H1 (cell line): ENCODE measurements at regions not wholly inside any gene's neighbourhood (a gene's known extent, or its start where the extent isn't known, plus 50 kb on each side); places are given as distances from the start of the nearest gene placed in this dataset.

Source experiments
- CTCF ChIA-PET: fragments of 300-600 bp; sonication (Branson Sonifier 250); formaldehyde crosslinking; loops from one replicate; lab custom pipeline; 2021; ENCODE audit not compliant: partially characterized antibody; lab: Charles Lee
- POLR2A ChIA-PET: fragments of 300-600 bp; sonication (Branson Sonifier 250); formaldehyde crosslinking; loops from one replicate; lab custom pipeline; 2021; ENCODE audit warnings: inconsistent platforms; ENCODE audit not compliant: partially characterized antibody; lab: Charles Lee
- DNase-seq, 2 experiments: peaks; one replicate each; pipeline versions ENCODE4 v3.0.0 to v3.0.0-alpha.2; 2010 to 2022; ENCODE audit warnings: low spot score in 2 of 2, low read depth in 1 of 2, mixed read lengths in 1 of 2
- FAIRE-seq: peaks from 2 replicates; lab custom pipeline; 2011; peaks lifted over from hg19 to GRCh38; lab: Jason Lieb, UNC
- H2AFZ ChIP-seq: 2 replicates; pipeline ENCODE4 v1.8.1; 2012; ENCODE audit warnings: low read length, inconsistent platforms
- H2AK5ac ChIP-seq: 2 replicates; pipeline ENCODE4 v1.6.1; 2013; ENCODE audit warnings: low read depth, low read length
- H2BK120ac ChIP-seq: replicated peaks from 2 replicates; pipeline ENCODE3; 2013; ENCODE audit warnings: low read depth, low read length, inconsistent platforms
- H2BK12ac ChIP-seq: 2 replicates; pipeline ENCODE4 v1.6.1; 2013; ENCODE audit warnings: low read depth, low read length
- H2BK15ac ChIP-seq: 2 replicates; pipeline ENCODE4 v1.6.1; 2013; ENCODE audit warnings: low read length
- H2BK20ac ChIP-seq: 2 replicates; pipeline ENCODE4 v1.6.1; 2013; ENCODE audit warnings: low read length
- H2BK5ac ChIP-seq: 2 replicates; pipeline ENCODE4 v1.6.1; 2013; ENCODE audit warnings: low read depth, low read length
- H3K14ac ChIP-seq: 2 replicates; pipeline ENCODE4 v1.6.1; 2013; ENCODE audit warnings: inconsistent platforms; ENCODE audit not compliant: insufficient read length
- H3K18ac ChIP-seq: 2 replicates; pipeline ENCODE4 v1.6.1; 2013; ENCODE audit warnings: low read length; ENCODE audit errors: extremely low read depth
- H3K23ac ChIP-seq: 2 replicates; pipeline ENCODE4 v1.6.1; 2013; ENCODE audit warnings: inconsistent platforms; ENCODE audit not compliant: insufficient read length
- H3K23me2 ChIP-seq: 2 replicates; pipeline ENCODE4 v1.6.1; 2013; ENCODE audit warnings: low read depth, low read length
- H3K27ac ChIP-seq: 2 replicates; pipeline ENCODE4 v1.6.1; 2011; ENCODE audit warnings: low read depth, low read length, inconsistent platforms
- H3K27me3 ChIP-seq, 4 experiments: replicated peaks in 1 of 4; 1 replicate in 1 of 4; 2 replicates in 3 of 4; pipeline versions ENCODE4 v1.6.1 to v1.8.1; 2011 to 2013; ENCODE audit warnings: low read length in 3 of 4, mild to moderate bottlenecking in 3 of 4, inconsistent platforms in 2 of 4, mixed read lengths in 2 of 4, moderate library complexity in 1 of 4; ENCODE audit not compliant: control insufficient read depth in 3 of 4, insufficient read depth in 3 of 4; ENCODE audit errors: extremely low read depth in 1 of 4
- H3K36me3 ChIP-seq, 4 experiments: 2 replicates each; pipeline versions ENCODE4 v1.6.1 to v1.8.1; 2011 to 2013; ENCODE audit warnings: mild to moderate bottlenecking in 4 of 4, low read length in 3 of 4, moderate library complexity in 2 of 4, control low read depth in 1 of 4, inconsistent platforms in 1 of 4; ENCODE audit not compliant: insufficient read depth in 4 of 4, control insufficient read depth in 2 of 4
- H3K4ac ChIP-seq: replicated peaks from 2 replicates; pipeline ENCODE3; 2013; ENCODE audit warnings: low read length, low read depth, mixed read lengths, inconsistent platforms; ENCODE audit not compliant: insufficient read length
- H3K4me1 ChIP-seq, 4 experiments: replicated peaks in 1 of 4; 1 replicate in 1 of 4; 2 replicates in 3 of 4; pipeline versions ENCODE4 v1.6.1 to v1.8.1; 2011 to 2013; ENCODE audit warnings: low read length in 3 of 4, inconsistent platforms in 2 of 4, mixed read lengths in 1 of 4; ENCODE audit not compliant: insufficient read depth in 4 of 4, control insufficient read depth in 3 of 4
- H3K4me2 ChIP-seq, 2 experiments: 2 replicates each; pipeline versions ENCODE4 v1.6.1 to v1.8.1; 2011 to 2013; ENCODE audit warnings: low read depth in 2 of 2, low read length in 2 of 2, control low read depth in 1 of 2, inconsistent platforms in 1 of 2, mild to moderate bottlenecking in 1 of 2; ENCODE audit not compliant: insufficient read depth in 1 of 2
- H3K4me3 ChIP-seq, 4 experiments: fragments of 200-600, 300-600 bp in 1 of 4; sonication (generic), shearing (Covaris generic), sonication (Bioruptor Twin) in 1 of 4; 2 replicates each; pipeline versions ENCODE4 v1.5.1 to v1.8.1; 2011 to 2016; ENCODE audit warnings: low read length in 4 of 4, low read depth in 3 of 4, control low read depth in 2 of 4, inconsistent platforms in 2 of 4, mild to moderate bottlenecking in 2 of 4, mixed read lengths in 1 of 4, moderate library complexity in 1 of 4; ENCODE audit not compliant: insufficient read depth in 2 of 4; ENCODE audit errors: extremely low read depth in 1 of 4
- H3K56ac ChIP-seq: replicated peaks from 2 replicates; pipeline ENCODE3; 2013; ENCODE audit warnings: low read depth, mild to moderate bottlenecking, mixed read lengths, low read length, inconsistent platforms; ENCODE audit not compliant: insufficient read length
- H3K79me1 ChIP-seq: 2 replicates; pipeline ENCODE4 v1.6.1; 2013; ENCODE audit warnings: low read depth, low read length, control low read depth
- H3K79me2 ChIP-seq, 2 experiments: 2 replicates each; pipeline versions ENCODE4 v1.6.1 to v1.8.1; 2012 to 2013; ENCODE audit warnings: low read length in 2 of 2, mild to moderate bottlenecking in 2 of 2, inconsistent platforms in 1 of 2; ENCODE audit not compliant: insufficient read depth in 2 of 2, control insufficient read depth in 1 of 2
- H3K9ac ChIP-seq, 4 experiments: replicated peaks in 1 of 4; 1 replicate in 1 of 4; 2 replicates in 3 of 4; pipeline versions ENCODE4 v1.6.1 to v1.8.1; 2011 to 2013; ENCODE audit warnings: low read depth in 3 of 4, low read length in 3 of 4, control low read depth in 2 of 4, mild to moderate bottlenecking in 2 of 4, moderate library complexity in 2 of 4, inconsistent platforms in 1 of 4; ENCODE audit errors: extremely low read depth in 1 of 4
- H3K9me3 ChIP-seq, 2 experiments: 2 replicates each; pipeline versions ENCODE4 v1.6.1 to v1.8.1; 2012 to 2013; ENCODE audit warnings: mild to moderate bottlenecking in 2 of 2, moderate library complexity in 2 of 2, control low read depth in 1 of 2, inconsistent platforms in 1 of 2, low read depth in 1 of 2, low read length in 1 of 2, mixed read lengths in 1 of 2; ENCODE audit not compliant: insufficient read depth in 2 of 2
- H4K20me1 ChIP-seq, 2 experiments: replicated peaks in 1 of 2; 2 replicates each; pipeline versions ENCODE3 to v1.8.1; 2011 to 2013; ENCODE audit warnings: inconsistent platforms in 2 of 2, low read length in 2 of 2, mild to moderate bottlenecking in 1 of 2; ENCODE audit not compliant: insufficient read depth in 2 of 2, control insufficient read depth in 1 of 2
- H4K5ac ChIP-seq: 2 replicates; pipeline ENCODE4 v1.6.1; 2013; ENCODE audit warnings: low read length, low read depth, mixed read lengths, inconsistent platforms; ENCODE audit not compliant: insufficient read length
- H4K8ac ChIP-seq: 2 replicates; pipeline ENCODE4 v1.8.0; 2013; ENCODE audit warnings: mild to moderate bottlenecking, moderate library complexity, low read length, inconsistent platforms; ENCODE audit not compliant: insufficient read depth; ENCODE audit errors: extremely low read depth
- H4K91ac ChIP-seq: replicated peaks from 2 replicates; pipeline ENCODE3; 2013; ENCODE audit warnings: low read length, mixed read lengths, inconsistent platforms; ENCODE audit not compliant: insufficient read length
- ATF2 ChIP-seq: IDR thresholded peaks from 2 replicates; pipeline ENCODE4 v1.6.1; 2012; ENCODE audit warnings: low read length, inconsistent platforms
- CEBPB ChIP-seq: IDR thresholded peaks from 2 replicates; pipeline ENCODE4 v1.6.1; 2012; ENCODE audit warnings: low read depth, low read length
- HDAC2 ChIP-seq, 2 experiments: fragments of 300-600 bp in 1 of 2; sonication (generic) in 1 of 2; IDR thresholded peaks; 2 replicates each; pipeline ENCODE4 v1.6.1; 2011 to 2012; ENCODE audit warnings: low read depth in 2 of 2, low read length in 2 of 2, mild to moderate bottlenecking in 2 of 2, moderate library complexity in 2 of 2, borderline replicate concordance in 1 of 2, inconsistent platforms in 1 of 2
- MAX ChIP-seq: IDR thresholded peaks from 2 replicates; pipeline ENCODE4 v1.6.1; 2012; ENCODE audit warnings: inconsistent platforms
- RFX5 ChIP-seq: IDR thresholded peaks from 2 replicates; pipeline ENCODE4 v1.6.1; 2011; ENCODE audit warnings: low read depth, low read length, improper control_type of control experiment, borderline replicate concordance
- RXRA ChIP-seq: IDR thresholded peaks from 2 replicates; pipeline ENCODE4 v1.6.1; 2011; ENCODE audit warnings: low read depth, mild to moderate bottlenecking, low read length, moderate library complexity; ENCODE audit not compliant: insufficient read depth
- TAF7 ChIP-seq: optimal IDR thresholded peaks from 2 replicates; pipeline ENCODE3; 2011; ENCODE audit warnings: low read depth, mild to moderate bottlenecking, inconsistent platforms, low read length, moderate library complexity, borderline replicate concordance
- TCF12 ChIP-seq: IDR thresholded peaks from 2 replicates; pipeline ENCODE4 v1.6.1; 2011; ENCODE audit warnings: low read depth, mild to moderate bottlenecking, low read length
- WGBS, 2 experiments: shearing (Covaris generic) in 1 of 2; methylation state at CpG; one replicate each; pipeline versions ENCODE4 v1.1.6 to v1.1.7; 2013 to 2015; ENCODE audit warnings: low lambda C conversion rate in 2 of 2, mixed read lengths in 2 of 2, inconsistent platforms in 1 of 2, low coverage in 1 of 2, missing lambda C conversion rate in 1 of 2; ENCODE audit not compliant: insufficient replicate concordance in 2 of 2, insufficient coverage in 1 of 2, insufficient read length in 1 of 2; ENCODE audit errors: extremely low coverage in 1 of 2, missing lambda C conversion rate in 1 of 2; 5-methylcytosine and 5-hydroxymethylcytosine counted together
- TF ChIP-seq, protein P1 (sequence below): IDR thresholded peaks from 2 replicates; pipeline ENCODE4 v1.6.1; 2011; ENCODE audit warnings: low read depth, mild to moderate bottlenecking, low read length; ENCODE audit not compliant: insufficient read depth

GRCh38 chr1:24996983-24997893 lies 67.2 kb upstream of the RUNX3 start:
- H3K4me3 ChIP-seq = no peak overlapping the region
- DNase-seq = no peak
- no peak overlapping the region for H4K91ac ChIP-seq
- no peak overlapping the region for H2AFZ ChIP-seq
- ChIA-PET CTCF (interaction anchor here (0.6 to 5.3 kb wide), 6 partner anchors 9 to 208 kb away, joined by 3 to 31 read pairs (median 5); no protein-coding TSS in a partner anchor), POLR2A (interaction anchor here (0.8 kb wide), 1 partner anchor 10 kb away, joined by 3 read pairs; no protein-coding TSS in a partner anchor)
- no peak overlapping the region for H3K27ac ChIP-seq
- H3K4me1 ChIP-seq = no peaks in the 10 kb centered on the region
- 79% methylated on average over 9 of the region's 14 CpGs; no CpG with 5 or more reads in 1 of the 2 experiments for WGBS, 2 experiments
- H3K23ac ChIP-seq = no peak overlapping the region
- H3K9ac ChIP-seq = no peak overlapping the region
- H3K36me3 ChIP-seq = no peaks in the 10 kb centered on the region
- no peak overlapping the region for H2BK12ac ChIP-seq
- H4K5ac ChIP-seq = no peak overlapping the region
- FAIRE-seq = no peak
- peaks cover 2% of the 10 kb centered on the region; the same call in 1 of the 2 replicates for H3K23me2 ChIP-seq
- H3K27me3 ChIP-seq = no peaks in the 10 kb centered on the region
- H3K56ac ChIP-seq = no peak overlapping the region
- H2BK20ac ChIP-seq = no peak overlapping the region
- no peaks in the 10 kb centered on the region for H4K20me1 ChIP-seq
- no peaks in the 10 kb centered on the region for H3K9me3 ChIP-seq
- no peak overlapping the region for H3K14ac ChIP-seq
- no peak overlapping the region for H3K18ac ChIP-seq
- 0 out of 2 replicates have a peak overlapping the region, but pooled peaks have one; percentile 29 for H2BK15ac ChIP-seq
- H3K4me2 ChIP-seq = no peak overlapping the region
- no peak overlapping the region for H2BK120ac ChIP-seq
- H3K79me2 ChIP-seq = no peaks in the 10 kb centered on the region
- H2AK5ac ChIP-seq = no peak overlapping the region
- H3K79me1 ChIP-seq = no peaks in the 10 kb centered on the region
- no peak overlapping the region for H4K8ac ChIP-seq
- H3K4ac ChIP-seq = no peak overlapping the region
- H2BK5ac ChIP-seq = no peak overlapping the region; the same call in 1 of the 2 replicates
- TF ChIP-seq TAF7 (no peak), ATF2 (no peak), MAX (no peak), RFX5 (no peak), HDAC2 (IDR thresholded peaks at IDR 0.05; ENCODE audit: borderline replicate concordance in 1 of 2, low read depth in 2 of 2, low read length in 2 of 2) (no peak), TCF12 (no peak), CEBPB (no peak), RXRA (no peak)
- TF ChIP-seq, protein P1, sequence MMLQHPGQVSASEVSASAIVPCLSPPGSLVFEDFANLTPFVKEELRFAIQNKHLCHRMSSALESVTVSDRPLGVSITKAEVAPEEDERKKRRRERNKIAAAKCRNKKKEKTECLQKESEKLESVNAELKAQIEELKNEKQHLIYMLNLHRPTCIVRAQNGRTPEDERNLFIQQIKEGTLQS = no peak
